Astrocyte (in vitro differentiated cells and primary cell): ENCODE measurements at regions not wholly inside any gene's neighbourhood (a gene's known extent, or its start where the extent isn't known, plus 50 kb on each side); places are given as distances from the start of the nearest gene placed in this dataset.
"Not testable (repeated sequence)": the region's sequence is repeated elsewhere in the genome, so short reads cannot be mapped to it uniquely, and the experiment has no call there.

Experiments used
- DNase-seq: peaks from one replicate; pipeline ENCODE4 v3.0.0-alpha.2; 2010; ENCODE audit warnings: low read depth
- FAIRE-seq: peaks from 2 replicates; lab custom pipeline; 2011; peaks lifted over from hg19 to GRCh38; lab: Jason Lieb, UNC
- H2AFZ ChIP-seq: 2 replicates; pipeline ENCODE4 v1.6.0; 2012; ENCODE audit warnings: low read depth, low read length, inconsistent platforms
- H3K27ac ChIP-seq: 2 replicates; pipeline ENCODE4 v1.5.1; 2011; ENCODE audit warnings: low read depth, low read length, inconsistent platforms
- H3K27me3 ChIP-seq: 2 replicates; pipeline ENCODE4 v1.6.0; 2011; ENCODE audit warnings: low read length, inconsistent platforms; ENCODE audit not compliant: insufficient read depth
- H3K36me3 ChIP-seq: 2 replicates; pipeline ENCODE4 v1.5.1; 2011; ENCODE audit warnings: low read length, inconsistent platforms; ENCODE audit not compliant: insufficient read depth
- H3K4me1 ChIP-seq: 2 replicates; pipeline ENCODE4 v1.5.1; 2011; ENCODE audit warnings: low read length, inconsistent platforms; ENCODE audit not compliant: insufficient read depth
- H3K4me2 ChIP-seq: 2 replicates; pipeline ENCODE4 v1.6.0; 2012; ENCODE audit warnings: low read length, inconsistent platforms
- H3K4me3 ChIP-seq: 2 replicates; pipeline ENCODE4 v1.5.1; 2011; ENCODE audit warnings: low read depth, mild to moderate bottlenecking, low read length, inconsistent platforms; ENCODE audit not compliant: insufficient read depth
- H3K79me2 ChIP-seq: 2 replicates; pipeline ENCODE4 v1.6.0; 2012; ENCODE audit warnings: mild to moderate bottlenecking, low read length, inconsistent platforms; ENCODE audit not compliant: insufficient read depth
- H3K9ac ChIP-seq: 2 replicates; pipeline ENCODE4 v1.6.0; 2012; ENCODE audit warnings: mild to moderate bottlenecking, low read length, inconsistent platforms
- H3K9me3 ChIP-seq: 2 replicates; pipeline ENCODE4 v1.5.1; 2012; ENCODE audit warnings: low read depth, mild to moderate bottlenecking, low read length, inconsistent platforms; ENCODE audit not compliant: insufficient read depth
- H4K20me1 ChIP-seq: 2 replicates; pipeline ENCODE4 v1.6.0; 2012; ENCODE audit warnings: low read length, inconsistent platforms; ENCODE audit not compliant: insufficient read depth
- H3K27ac Mint-ChIP-seq: one replicate; pipeline ENCODE4 v1.8.0; 2021; ENCODE audit warnings: mild to moderate bottlenecking, mixed read lengths; ENCODE audit not compliant: unreplicated experiment
- H3K27me3 Mint-ChIP-seq: one replicate; pipeline ENCODE4 v1.8.0; 2021; ENCODE audit warnings: low read depth, mixed read lengths; ENCODE audit not compliant: unreplicated experiment
- H3K36me3 Mint-ChIP-seq: one replicate; pipeline ENCODE4 v1.8.0; 2021; ENCODE audit warnings: low read depth, mixed read lengths; ENCODE audit not compliant: unreplicated experiment
- H3K4me1 Mint-ChIP-seq: one replicate; pipeline ENCODE4 v1.8.0; 2021; ENCODE audit warnings: low read depth, mixed read lengths; ENCODE audit not compliant: unreplicated experiment
- H3K4me3 Mint-ChIP-seq: one replicate; pipeline ENCODE4 v1.8.0; 2021; ENCODE audit warnings: mild to moderate bottlenecking, moderate library complexity, mixed read lengths; ENCODE audit not compliant: unreplicated experiment
- H3K9me3 Mint-ChIP-seq: one replicate; pipeline ENCODE4 v1.8.0; 2021; ENCODE audit warnings: mild to moderate bottlenecking, mixed read lengths; ENCODE audit not compliant: unreplicated experiment
- EZH2 ChIP-seq: IDR thresholded peaks from 2 replicates; pipeline ENCODE4 v1.6.1; 2012; ENCODE audit warnings: mild to moderate bottlenecking, low read length, inconsistent platforms; ENCODE audit not compliant: insufficient read depth
- TF ChIP-seq, protein P1 (sequence below): IDR thresholded peaks from 2 replicates; pipeline ENCODE4 v1.5.1; 2011; ENCODE audit warnings: low read depth, mild to moderate bottlenecking, inconsistent platforms, low read length, moderate library complexity; ENCODE audit not compliant: insufficient read depth

DNA sequence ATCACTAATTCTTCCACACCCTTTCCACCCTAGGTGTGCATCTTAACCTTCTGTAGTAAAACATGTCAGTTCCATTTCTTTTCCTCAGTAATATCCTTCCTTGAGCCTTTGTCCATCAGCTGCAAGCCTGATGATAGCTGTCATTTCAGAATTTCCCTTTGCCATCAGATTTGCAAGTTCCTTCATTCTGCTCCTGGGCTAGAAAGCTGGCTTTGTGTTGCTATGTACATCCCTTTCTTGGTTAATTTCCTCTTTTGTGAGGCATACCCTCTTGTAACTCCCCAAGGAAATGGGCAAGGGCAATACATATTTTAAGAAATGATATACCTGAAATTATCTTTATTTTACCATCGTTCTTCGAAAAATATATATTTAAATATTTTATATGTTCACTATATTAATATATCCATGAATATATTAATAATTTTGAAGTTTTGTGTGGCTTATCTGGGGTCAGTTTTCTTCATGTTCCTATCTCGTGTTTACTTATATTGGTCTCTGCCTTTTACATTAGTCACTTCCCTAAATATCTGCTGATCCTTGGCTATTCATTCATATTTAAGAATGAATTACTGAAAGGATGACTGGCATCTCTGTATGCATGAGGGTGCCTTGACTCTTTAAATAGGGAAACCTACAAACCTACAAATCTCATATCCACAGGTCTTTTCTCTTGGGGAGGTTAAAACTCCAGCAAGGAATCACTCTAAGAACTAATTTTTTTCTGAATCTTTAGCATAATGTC, 143.8 kb downstream of the ZNF22 start:
- Histone ChIP-seq H3K4me2 (no peak overlapping the region), H3K27me3 (no peaks in the 10 kb centered on the region), H3K4me1 (no peaks in the 10 kb centered on the region), H3K79me2 (no peaks in the 10 kb centered on the region), H3K36me3 (no peaks in the 10 kb centered on the region), H2AFZ (no peak overlapping the region), H3K4me3 (no peak overlapping the region), H3K9me3 (no peaks in the 10 kb centered on the region), H3K27ac (no peak overlapping the region), H3K9ac (no peak overlapping the region), H4K20me1 (no peaks in the 10 kb centered on the region)
- H3K9me3 Mint-ChIP-seq = no peaks in the 10 kb centered on the region
- FAIRE-seq (no peak), DNase-seq (no peak)
- peaks cover 6% of the 10 kb centered on the region for H3K27me3 Mint-ChIP-seq
- H3K4me1 Mint-ChIP-seq = no peaks in the 10 kb centered on the region
- no peak overlapping the region for H3K4me3 Mint-ChIP-seq
- H3K36me3 Mint-ChIP-seq = no peaks in the 10 kb centered on the region
- no peak overlapping the region for H3K27ac Mint-ChIP-seq
- TF ChIP-seq, protein P1, sequence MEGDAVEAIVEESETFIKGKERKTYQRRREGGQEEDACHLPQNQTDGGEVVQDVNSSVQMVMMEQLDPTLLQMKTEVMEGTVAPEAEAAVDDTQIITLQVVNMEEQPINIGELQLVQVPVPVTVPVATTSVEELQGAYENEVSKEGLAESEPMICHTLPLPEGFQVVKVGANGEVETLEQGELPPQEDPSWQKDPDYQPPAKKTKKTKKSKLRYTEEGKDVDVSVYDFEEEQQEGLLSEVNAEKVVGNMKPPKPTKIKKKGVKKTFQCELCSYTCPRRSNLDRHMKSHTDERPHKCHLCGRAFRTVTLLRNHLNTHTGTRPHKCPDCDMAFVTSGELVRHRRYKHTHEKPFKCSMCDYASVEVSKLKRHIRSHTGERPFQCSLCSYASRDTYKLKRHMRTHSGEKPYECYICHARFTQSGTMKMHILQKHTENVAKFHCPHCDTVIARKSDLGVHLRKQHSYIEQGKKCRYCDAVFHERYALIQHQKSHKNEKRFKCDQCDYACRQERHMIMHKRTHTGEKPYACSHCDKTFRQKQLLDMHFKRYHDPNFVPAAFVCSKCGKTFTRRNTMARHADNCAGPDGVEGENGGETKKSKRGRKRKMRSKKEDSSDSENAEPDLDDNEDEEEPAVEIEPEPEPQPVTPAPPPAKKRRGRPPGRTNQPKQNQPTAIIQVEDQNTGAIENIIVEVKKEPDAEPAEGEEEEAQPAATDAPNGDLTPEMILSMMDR = no peak
- TF ChIP-seq EZH2 = no peak

DNA sequence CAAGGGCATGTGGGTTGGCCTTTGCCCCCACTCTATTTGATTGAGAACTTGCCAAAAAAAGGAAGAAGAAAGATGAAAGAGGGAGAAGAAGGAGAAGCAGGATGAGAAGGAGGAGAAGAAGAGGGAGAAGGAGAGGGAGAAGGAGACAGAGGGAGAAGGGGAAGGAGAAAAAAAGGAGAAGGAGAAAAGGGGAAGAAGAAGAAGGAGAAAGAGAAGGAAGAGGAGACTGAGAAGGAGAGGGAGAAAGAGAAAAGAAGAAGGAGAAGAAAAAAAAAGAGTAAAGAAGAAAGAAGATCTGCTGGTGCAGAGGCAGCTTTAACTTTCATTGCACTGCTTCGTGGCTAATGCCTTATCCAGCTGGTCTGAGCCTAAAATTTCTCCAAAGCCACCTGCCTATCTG, 144.4 kb downstream of the ZNF22 start:
- not testable (repeated sequence) for H3K9me3 ChIP-seq, H3K27me3 ChIP-seq, H2AFZ ChIP-seq, H3K36me3 ChIP-seq, H3K4me3 Mint-ChIP-seq, H3K9ac ChIP-seq, H3K79me2 ChIP-seq, FAIRE-seq, H3K4me2 ChIP-seq, H4K20me1 ChIP-seq, H3K9me3 Mint-ChIP-seq, H3K4me1 ChIP-seq, H3K27ac ChIP-seq, H3K4me3 ChIP-seq, DNase-seq, H3K27me3 Mint-ChIP-seq, H3K36me3 Mint-ChIP-seq, H3K4me1 Mint-ChIP-seq, H3K27ac Mint-ChIP-seq

DNA sequence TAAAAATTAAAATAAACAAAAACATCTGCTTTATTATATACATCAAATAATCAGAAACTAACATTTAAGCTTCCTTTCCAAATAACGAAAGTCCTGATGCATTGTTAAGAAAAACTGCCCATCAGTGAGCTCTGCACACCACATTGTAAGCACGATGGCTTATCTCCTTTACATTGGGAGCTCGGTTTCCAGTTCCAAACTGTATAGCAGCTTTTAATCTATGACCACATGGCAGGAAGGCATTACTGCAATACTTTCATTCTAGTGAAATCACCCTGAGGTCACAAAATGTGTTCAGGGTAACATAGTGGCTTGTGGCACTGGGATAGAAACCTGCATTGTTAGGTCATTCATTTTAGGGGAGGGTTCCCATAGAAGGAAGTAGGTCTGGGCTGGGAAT, 146.3 kb downstream of the ZNF22 start:
- no peak for TF ChIP-seq EZH2
- TF ChIP-seq, protein P1 = no peak
- H3K27ac ChIP-seq = no peak overlapping the region
- no peaks in the 10 kb centered on the region for H3K4me1 ChIP-seq
- no peak overlapping the region for H3K27ac Mint-ChIP-seq
- H3K4me1 Mint-ChIP-seq = no peaks in the 10 kb centered on the region
- H3K36me3 Mint-ChIP-seq = no peaks in the 10 kb centered on the region
- DNase-seq (no peak), FAIRE-seq (no peak)
- no peaks in the 10 kb centered on the region for H3K27me3 ChIP-seq
- H2AFZ ChIP-seq = no peak overlapping the region
- H3K36me3 ChIP-seq = no peaks in the 10 kb centered on the region
- H3K9me3 Mint-ChIP-seq = no peaks in the 10 kb centered on the region
- H3K4me3 Mint-ChIP-seq = no peak overlapping the region
- no peak overlapping the region for H3K4me2 ChIP-seq
- H3K79me2 ChIP-seq = no peaks in the 10 kb centered on the region
- H3K27me3 Mint-ChIP-seq = peaks cover 6% of the 10 kb centered on the region
- H3K4me3 ChIP-seq = no peak overlapping the region
- H3K9ac ChIP-seq = no peak overlapping the region
- H3K9me3 ChIP-seq = no peaks in the 10 kb centered on the region
- H4K20me1 ChIP-seq = no peaks in the 10 kb centered on the region
